Stimulated activated naive B cell treated with anti-CD40 and anti-IgM and Interleukin-4, amounts not matched to agents 10 μg/mL and 1 μg/mL and 100 μg/mL, for 72 hours (primary cell): ENCODE measurements at regions not wholly inside any gene's neighbourhood (a gene's known extent, or its start where the extent isn't known, plus 50 kb on each side); places are given as distances from the start of the nearest gene placed in this dataset.
A peak's percentile ranks its signal among the peaks of the same experiment; 100 is the strongest.

ENCODE experiments used
- ATAC-seq, 2 donors: fragments of 150-1000 bp; cut with Tn5 transposase; replicated peaks; 2 replicates each; pipeline ENCODE4 v1.10.0; 2021; ENCODE audit warnings: moderate library complexity in 1 of 2
- DNase-seq: peaks from one replicate; pipeline ENCODE4 v3.0.0; 2021
- H3K27ac Mint-ChIP-seq: one replicate; pipeline ENCODE4 v1.8.0; 2022; ENCODE audit warnings: mild to moderate bottlenecking, mixed read lengths
- H3K27me3 Mint-ChIP-seq, 2 donors: one replicate each; pipeline ENCODE4 v1.8.0; 2022; ENCODE audit warnings: mixed read lengths in 2 of 2
- H3K36me3 Mint-ChIP-seq, 2 donors: one replicate each; pipeline ENCODE4 v1.8.0; 2022; ENCODE audit warnings: mixed read lengths in 2 of 2, mild to moderate bottlenecking in 1 of 2
- H3K4me1 Mint-ChIP-seq, 2 donors: one replicate each; pipeline ENCODE4 v1.8.0; 2022; ENCODE audit warnings: mixed read lengths in 2 of 2, mild to moderate bottlenecking in 1 of 2
- H3K4me3 Mint-ChIP-seq, 2 donors: one replicate each; pipeline ENCODE4 v1.8.0; 2022; ENCODE audit warnings: mild to moderate bottlenecking in 2 of 2, mixed read lengths in 2 of 2, moderate library complexity in 1 of 2
- H3K9me3 Mint-ChIP-seq, 2 donors: one replicate each; pipeline ENCODE4 v1.8.0; 2022; ENCODE audit warnings: mixed read lengths in 2 of 2, mild to moderate bottlenecking in 1 of 2

DNA sequence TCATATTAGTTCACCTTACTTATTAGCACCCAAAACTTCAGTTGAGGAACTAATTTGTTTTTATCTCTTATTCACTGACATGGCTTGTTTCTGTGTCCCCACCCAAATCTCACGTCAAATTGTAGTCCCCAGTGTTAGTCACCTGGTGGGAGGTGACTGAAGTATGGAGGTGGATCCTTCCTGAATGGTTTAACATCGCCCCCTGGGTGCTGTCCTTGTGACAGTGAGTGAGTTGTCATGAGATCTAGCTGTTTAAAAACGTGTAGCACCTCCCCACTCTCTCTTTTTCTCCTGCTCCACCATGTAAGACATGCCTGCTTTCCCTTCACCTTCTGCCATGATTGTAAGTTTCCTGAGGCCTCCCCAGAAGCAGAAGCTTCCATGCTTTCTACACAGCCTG lies 75.0 kb upstream of the HECTD2 start:
- Mint-ChIP-seq H3K27me3 (peaks cover 3 to 7% of the 10 kb centered on the region in 2 donors), H3K27ac (no peak overlapping the region), H3K9me3 (peaks cover 0 to 2% of the 10 kb centered on the region in 2 donors), H3K4me1 (no peaks in the 10 kb centered on the region), H3K36me3 (no peaks in the 10 kb centered on the region), H3K4me3 (no peak overlapping the region)
- ATAC-seq (no peak), DNase-seq (no peak)

DNA sequence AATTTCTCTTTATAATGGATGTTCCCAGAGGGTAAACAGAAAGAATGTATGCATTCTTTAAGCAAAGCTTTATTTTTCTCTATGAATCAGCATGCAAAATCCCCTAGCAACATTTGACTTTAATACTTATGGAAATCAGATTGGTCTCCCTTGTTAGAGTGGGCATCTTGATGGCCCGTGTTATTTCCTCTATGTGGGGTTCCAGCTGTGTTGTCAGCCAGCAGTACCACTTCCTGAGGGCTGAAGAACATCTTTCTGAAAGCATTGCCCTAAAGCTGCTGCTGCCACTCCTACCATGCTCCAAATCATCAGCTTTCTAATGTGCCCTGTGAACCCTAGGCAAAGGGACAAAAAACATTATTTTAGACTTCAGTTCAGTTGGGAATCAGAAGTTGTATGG lies 70.4 kb upstream of the HECTD2 start:
- peaks cover 0 to 1% of the 10 kb centered on the region in 2 donors for H3K9me3 Mint-ChIP-seq
- DNase-seq (no peak), ATAC-seq (no peak)
- H3K4me1 Mint-ChIP-seq = no peaks in the 10 kb centered on the region
- H3K36me3 Mint-ChIP-seq = no peaks in the 10 kb centered on the region
- H3K27me3 Mint-ChIP-seq = peaks cover 5 to 11% of the 10 kb centered on the region in 2 donors
- H3K4me3 Mint-ChIP-seq = no peak overlapping the region
- no peak overlapping the region for H3K27ac Mint-ChIP-seq

DNA sequence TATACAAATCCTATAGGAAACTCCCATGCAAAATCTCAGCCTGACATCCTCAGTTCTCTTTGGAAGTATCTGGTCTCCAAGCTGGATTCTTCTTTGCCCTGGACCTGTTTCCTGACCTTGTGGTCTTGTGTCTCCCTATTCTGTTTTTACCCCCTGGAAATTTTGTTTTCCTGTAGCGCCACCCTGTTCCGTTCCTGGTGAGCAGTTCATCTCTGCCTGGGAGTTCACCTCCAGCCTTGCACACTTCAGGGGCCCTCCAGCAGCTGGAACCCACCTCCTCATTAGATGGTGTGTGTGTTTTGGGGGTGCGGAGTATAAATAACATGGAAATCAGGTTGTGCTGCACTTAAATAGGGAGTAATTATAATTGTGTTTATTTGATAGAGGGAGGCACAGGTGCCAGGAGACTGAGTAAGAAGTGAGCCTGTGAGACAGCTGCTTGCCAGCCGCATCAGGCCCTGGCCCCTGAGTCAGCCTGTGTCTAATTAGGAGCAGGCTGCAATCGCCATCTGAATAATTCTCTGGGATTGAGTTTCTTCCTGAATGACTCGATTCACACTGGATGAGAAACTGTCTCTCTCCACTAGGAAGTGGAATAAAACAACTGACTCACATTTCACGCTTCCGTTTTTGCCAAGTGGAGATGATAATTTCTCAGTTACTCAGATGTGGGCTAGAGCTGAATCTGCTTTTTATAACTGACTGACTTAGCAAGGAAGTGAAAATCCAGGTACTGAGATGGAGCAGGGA lies 69.4 kb upstream of the HECTD2 start:
- Mint-ChIP-seq H3K9me3 (peaks cover 0 to 1% of the 10 kb centered on the region in 2 donors), H3K27ac (peak overlapping the region; percentile 11), H3K36me3 (no peaks in the 10 kb centered on the region), H3K27me3 (peaks cover 5 to 13% of the 10 kb centered on the region in 2 donors), H3K4me1 (no peaks in the 10 kb centered on the region), H3K4me3 (no peak overlapping the region)
- DNase-seq (no peak), ATAC-seq (no peak)

DNA sequence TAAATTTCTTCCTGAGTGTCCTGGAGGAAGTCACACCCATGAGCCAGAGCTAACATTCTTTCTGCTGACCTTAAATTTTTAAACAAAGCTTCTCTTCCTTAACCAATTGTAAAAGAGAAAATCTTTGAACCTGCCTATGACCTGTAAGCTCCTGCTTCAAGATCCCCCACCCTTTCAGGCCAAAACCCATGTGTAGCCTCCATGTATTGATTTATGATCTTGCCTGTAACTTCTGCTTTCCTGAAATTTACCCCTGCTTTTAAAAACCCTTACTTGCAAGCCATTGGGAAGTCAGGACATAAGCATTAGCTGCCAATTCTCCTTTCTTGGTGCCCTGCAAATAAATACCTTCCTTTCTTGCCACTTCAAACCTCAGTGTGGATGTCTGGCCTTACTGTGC lies 68.5 kb upstream of the HECTD2 start:
- Mint-ChIP-seq H3K9me3 (peaks cover 0 to 1% of the 10 kb centered on the region in 2 donors), H3K4me1 (no peaks in the 10 kb centered on the region), H3K4me3 (no peak overlapping the region), H3K36me3 (no peaks in the 10 kb centered on the region), H3K27me3 (peaks cover 5 to 13% of the 10 kb centered on the region in 2 donors), H3K27ac (no peak overlapping the region)
- ATAC-seq (no peak), DNase-seq (no peak)

DNA sequence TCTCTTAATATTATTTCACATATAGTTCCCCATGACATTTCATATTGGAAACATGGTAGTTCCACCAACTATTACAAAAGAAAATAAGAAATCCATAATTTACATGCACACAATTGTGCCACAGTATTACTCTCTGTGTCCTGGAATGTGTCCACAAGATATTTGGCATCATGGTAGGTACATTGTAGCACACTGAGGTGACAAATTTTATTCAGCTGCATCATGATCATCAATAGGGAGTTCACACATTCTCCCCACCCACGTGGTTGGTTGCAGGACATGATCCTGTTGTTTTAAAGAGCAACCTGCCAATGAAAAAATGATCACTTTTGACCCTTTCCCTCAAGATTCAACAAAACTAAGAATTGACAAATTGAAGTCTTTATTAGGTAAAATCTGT lies 67.1 kb upstream of the HECTD2 start:
- no peaks in the 10 kb centered on the region for H3K4me1 Mint-ChIP-seq
- peaks cover 5 to 13% of the 10 kb centered on the region in 2 donors for H3K27me3 Mint-ChIP-seq
- DNase-seq = no peak
- peaks cover 0 to 1% of the 10 kb centered on the region in 2 donors for H3K9me3 Mint-ChIP-seq
- H3K27ac Mint-ChIP-seq = no peak overlapping the region
- no peak overlapping the region for H3K4me3 Mint-ChIP-seq
- no peaks in the 10 kb centered on the region for H3K36me3 Mint-ChIP-seq
- no peak for ATAC-seq

DNA sequence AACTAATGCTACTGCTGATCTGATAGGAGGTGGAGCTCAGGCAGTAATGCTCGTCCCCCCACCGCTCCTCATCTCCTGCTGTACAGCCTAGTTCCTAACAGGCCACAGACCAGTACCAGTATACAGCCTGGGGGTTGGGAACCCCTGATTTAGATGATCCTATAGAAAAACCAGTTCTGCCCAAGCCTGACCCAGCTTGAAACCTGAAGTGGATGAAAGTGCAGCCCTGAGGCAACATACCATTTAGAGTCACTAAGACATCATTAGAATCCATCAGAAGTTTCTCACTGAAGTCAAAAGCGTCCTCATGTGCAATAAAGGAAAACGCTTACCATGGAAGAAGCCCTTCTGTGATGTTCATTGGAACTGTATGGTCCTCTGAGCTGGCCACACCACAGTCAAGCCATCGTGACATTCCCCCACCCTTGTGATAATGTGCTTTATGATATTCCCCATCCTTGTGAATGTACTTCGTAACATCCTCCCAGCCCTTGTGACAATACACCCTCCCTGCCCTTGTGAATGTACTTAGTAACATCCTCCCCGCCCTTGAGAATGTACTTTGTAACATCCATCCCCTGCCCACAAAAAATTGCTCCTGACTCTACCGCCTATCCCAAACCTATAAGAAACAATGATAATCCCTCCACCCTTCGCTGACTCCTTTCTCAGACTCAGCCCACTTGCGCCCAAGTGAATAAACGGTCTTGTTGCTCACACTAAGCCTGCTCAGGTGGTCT lies 65.9 kb upstream of the HECTD2 start:
- Mint-ChIP-seq H3K27ac (no peak overlapping the region), H3K36me3 (no peaks in the 10 kb centered on the region), H3K9me3 (peaks cover 0 to 1% of the 10 kb centered on the region in 2 donors), H3K4me3 (no peak overlapping the region), H3K27me3 (peaks cover 5 to 13% of the 10 kb centered on the region in 2 donors), H3K4me1 (no peaks in the 10 kb centered on the region)
- ATAC-seq = no peak
- no peak for DNase-seq

DNA sequence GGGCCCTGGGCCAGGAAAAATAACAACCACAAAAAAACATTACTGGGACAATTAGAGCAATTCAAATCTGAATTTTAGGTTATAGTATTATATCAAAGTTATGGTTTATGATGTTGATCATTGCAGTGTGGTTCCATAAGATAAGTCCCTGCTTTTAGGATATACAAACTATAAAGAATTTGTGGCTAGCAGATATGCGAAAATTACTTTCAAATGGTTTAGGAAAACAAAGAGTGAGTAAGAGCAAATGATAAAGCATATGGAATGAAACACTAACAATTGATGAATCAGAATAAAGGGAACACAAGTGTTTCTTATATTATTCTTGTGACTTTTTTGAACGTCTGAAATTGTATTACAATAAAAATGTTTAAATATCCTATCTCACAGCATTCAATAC lies 64.4 kb upstream of the HECTD2 start:
- Mint-ChIP-seq H3K4me3 (no peak overlapping the region), H3K27ac (no peak overlapping the region), H3K4me1 (no peaks in the 10 kb centered on the region), H3K27me3 (peaks cover 2 to 7% of the 10 kb centered on the region in 2 donors), H3K36me3 (no peaks in the 10 kb centered on the region), H3K9me3 (peaks cover 0 to 1% of the 10 kb centered on the region in 2 donors)
- no peak for DNase-seq
- no peak for ATAC-seq

DNA sequence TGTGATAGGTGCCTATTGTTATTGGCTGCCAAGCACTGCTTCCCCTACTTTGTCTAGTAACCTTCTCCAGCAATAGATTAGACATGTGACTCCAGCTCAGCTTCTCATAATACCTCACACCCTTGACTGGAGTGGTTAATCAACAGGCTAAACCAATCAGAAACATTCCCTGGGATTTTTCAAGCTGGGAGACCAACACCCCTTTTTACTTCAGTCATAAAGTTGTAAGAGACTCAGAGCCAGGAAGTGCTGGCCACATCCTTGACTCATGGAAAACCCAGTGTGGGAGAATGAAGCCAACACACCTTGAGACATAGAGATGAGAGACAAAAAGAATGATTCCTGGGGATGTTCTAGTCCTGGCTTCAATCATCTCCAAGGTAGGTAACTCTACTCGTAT lies 62.6 kb upstream of the HECTD2 start:
- Mint-ChIP-seq H3K4me1 (no peaks in the 10 kb centered on the region), H3K36me3 (no peaks in the 10 kb centered on the region), H3K27ac (no peak overlapping the region), H3K9me3 (peaks cover 0 to 1% of the 10 kb centered on the region in 2 donors), H3K27me3 (peaks cover 0 to 5% of the 10 kb centered on the region in 2 donors), H3K4me3 (no peak overlapping the region)
- no peak for ATAC-seq
- no peak for DNase-seq

DNA sequence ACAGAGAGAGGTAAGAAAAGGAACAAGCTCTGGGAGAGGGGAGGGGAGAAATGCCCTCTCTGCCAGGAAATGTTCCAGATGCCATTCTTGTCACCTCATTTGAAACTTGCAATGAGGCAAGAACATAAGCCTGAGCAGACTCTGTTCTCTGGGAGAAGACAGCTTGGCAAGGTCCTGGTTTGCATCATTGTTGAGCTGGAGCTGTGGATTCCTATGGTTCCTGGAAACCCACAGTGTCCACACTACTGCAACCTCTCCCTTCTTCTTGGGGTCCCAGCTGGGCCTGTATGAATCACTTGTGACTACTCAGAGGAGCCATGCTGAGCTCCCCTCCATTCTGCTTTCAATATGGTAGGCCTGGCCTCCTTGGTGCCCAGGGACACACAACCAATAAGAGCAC lies 60.8 kb upstream of the HECTD2 start:
- peaks cover 0 to 3% of the 10 kb centered on the region in 2 donors for H3K36me3 Mint-ChIP-seq
- peaks cover 5 to 8% of the 10 kb centered on the region in 2 donors for H3K9me3 Mint-ChIP-seq
- peaks cover 7 to 11% of the 10 kb centered on the region in 2 donors for H3K27me3 Mint-ChIP-seq
- DNase-seq (no peak), ATAC-seq (no peak)
- H3K4me1 Mint-ChIP-seq = no peaks in the 10 kb centered on the region
- H3K27ac Mint-ChIP-seq = no peak overlapping the region
- H3K4me3 Mint-ChIP-seq = no peak overlapping the region

DNA sequence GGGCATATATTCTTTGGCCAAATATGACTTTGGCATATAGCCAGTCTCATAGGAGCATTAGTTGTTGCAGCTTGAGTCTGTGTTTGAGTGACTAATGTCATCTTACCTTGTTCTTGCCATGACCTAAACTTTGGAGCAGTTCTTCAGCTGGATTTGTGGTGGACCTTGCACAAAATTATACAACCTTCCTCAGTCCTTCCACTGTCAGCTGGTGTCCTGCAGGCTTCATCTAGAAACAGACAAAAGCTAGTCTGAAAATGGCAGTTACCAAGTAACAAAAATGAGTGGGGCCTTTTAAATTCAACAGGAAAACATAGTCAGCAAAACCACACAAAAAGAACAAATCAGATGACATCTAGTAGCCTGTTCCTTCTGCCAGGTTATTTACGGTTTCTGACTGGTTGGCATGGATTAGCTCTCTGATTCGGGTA lies 59.5 kb upstream of the HECTD2 start:
- peaks cover 0 to 3% of the 10 kb centered on the region in 2 donors for H3K36me3 Mint-ChIP-seq
- H3K27me3 Mint-ChIP-seq = peaks cover 9 to 11% of the 10 kb centered on the region in 2 donors
- H3K4me3 Mint-ChIP-seq = no peak overlapping the region
- H3K27ac Mint-ChIP-seq = no peak overlapping the region
- H3K4me1 Mint-ChIP-seq = no peaks in the 10 kb centered on the region
- ATAC-seq (no peak), DNase-seq (no peak)
- H3K9me3 Mint-ChIP-seq = peaks cover 4 to 8% of the 10 kb centered on the region in 2 donors

DNA sequence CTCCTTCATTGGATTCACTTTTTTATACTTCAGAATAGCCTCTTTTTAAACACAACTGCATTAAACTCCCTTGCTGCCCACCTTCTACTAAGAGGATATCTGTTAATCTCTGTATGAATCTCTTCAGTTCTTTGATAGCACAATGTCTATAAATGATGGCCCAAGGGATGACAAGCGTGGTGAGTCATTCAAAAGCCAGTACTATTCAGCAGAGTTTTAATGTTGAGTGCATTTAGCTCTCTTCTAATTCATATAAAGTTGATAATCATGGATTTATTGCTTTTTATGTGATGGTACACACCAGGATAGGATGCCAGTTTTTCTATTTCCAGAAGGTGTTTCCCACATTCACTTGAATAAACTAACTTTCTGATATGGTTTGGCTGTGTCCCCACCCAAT lies 57.4 kb upstream of the HECTD2 start:
- ATAC-seq = no peak
- no peak overlapping the region for H3K4me3 Mint-ChIP-seq
- peaks cover 4 to 8% of the 10 kb centered on the region in 2 donors for H3K9me3 Mint-ChIP-seq
- H3K27ac Mint-ChIP-seq = no peak overlapping the region
- peaks cover 0 to 3% of the 10 kb centered on the region in 2 donors for H3K36me3 Mint-ChIP-seq
- peaks cover 18 to 27% of the 10 kb centered on the region in 2 donors for H3K27me3 Mint-ChIP-seq
- DNase-seq = no peak
- no peaks in the 10 kb centered on the region for H3K4me1 Mint-ChIP-seq

DNA sequence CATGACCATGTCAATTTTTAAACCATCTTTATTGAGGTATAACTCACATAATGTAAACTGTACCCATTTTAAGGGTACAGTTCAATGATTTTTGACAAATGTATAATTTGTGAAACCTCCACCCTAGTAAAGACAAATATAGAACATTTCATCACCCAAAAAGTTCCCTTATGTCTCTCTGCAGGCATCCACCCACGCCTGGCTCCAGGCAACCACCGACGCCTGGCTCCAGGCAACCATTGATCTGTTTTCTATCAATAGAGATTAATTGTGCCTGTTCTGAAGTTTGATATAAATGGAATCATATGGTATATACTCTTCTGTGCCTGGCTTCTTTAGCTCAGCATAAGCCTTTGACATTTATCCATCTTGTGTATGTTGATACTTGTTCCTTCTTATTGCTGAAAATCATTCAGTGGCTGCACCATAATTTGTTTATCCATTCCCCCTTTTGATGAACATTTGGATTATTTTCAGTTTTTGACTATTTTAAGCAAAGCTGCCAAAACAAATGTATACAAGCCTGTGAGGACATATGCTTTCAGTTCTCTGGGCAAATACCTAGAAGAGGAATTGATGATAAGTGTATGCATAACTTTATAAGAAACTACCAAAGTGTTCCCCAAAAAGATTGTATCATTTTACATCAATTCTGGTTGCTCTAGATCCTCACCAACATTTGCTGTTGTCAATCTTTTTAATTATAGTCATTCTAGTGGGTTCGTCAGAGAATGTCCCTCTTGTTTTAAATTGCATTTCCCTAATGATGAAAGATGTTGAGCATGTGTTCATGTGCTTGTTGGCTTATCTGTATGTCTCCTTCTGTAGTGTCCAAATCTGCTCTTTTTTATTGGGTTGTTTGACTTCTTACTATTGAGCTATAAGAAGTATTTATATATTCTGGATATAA lies 55.7 kb upstream of the HECTD2 start:
- H3K4me3 Mint-ChIP-seq = no peak overlapping the region
- H3K27ac Mint-ChIP-seq = no peak overlapping the region
- H3K27me3 Mint-ChIP-seq = peaks cover 20 to 27% of the 10 kb centered on the region in 2 donors
- H3K9me3 Mint-ChIP-seq = peaks cover 4 to 8% of the 10 kb centered on the region in 2 donors
- peaks cover 0 to 3% of the 10 kb centered on the region in 2 donors for H3K36me3 Mint-ChIP-seq
- DNase-seq (no peak), ATAC-seq (no peak)
- H3K4me1 Mint-ChIP-seq = no peaks in the 10 kb centered on the region

DNA sequence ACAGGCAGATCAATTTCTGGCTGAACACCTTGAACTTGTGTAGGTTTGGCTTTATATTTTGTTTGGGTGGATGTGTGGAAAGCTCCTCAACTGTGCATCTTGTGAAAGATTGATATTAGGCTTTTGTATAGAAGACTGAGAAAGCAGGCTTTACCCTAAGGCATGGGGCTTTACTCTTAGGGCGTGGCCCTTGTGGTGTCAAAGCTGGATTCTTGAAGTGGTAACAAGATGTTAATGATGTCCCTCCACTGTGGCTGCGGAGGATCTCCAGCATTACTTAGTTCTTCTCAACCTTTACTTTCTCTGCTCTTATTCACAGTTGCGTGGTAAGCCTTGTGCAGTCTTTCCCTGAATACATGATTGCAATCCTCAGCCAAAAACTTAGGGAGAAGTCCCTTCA lies 54.1 kb upstream of the HECTD2 start:
- DNase-seq (no peak), ATAC-seq (no peak)
- Mint-ChIP-seq H3K4me1 (no peaks in the 10 kb centered on the region), H3K4me3 (no peak overlapping the region), H3K27me3 (peaks cover 29 to 36% of the 10 kb centered on the region in 2 donors), H3K36me3 (peaks cover 0 to 3% of the 10 kb centered on the region in 2 donors), H3K9me3 (peaks cover 4 to 8% of the 10 kb centered on the region in 2 donors), H3K27ac (no peak overlapping the region)

DNA sequence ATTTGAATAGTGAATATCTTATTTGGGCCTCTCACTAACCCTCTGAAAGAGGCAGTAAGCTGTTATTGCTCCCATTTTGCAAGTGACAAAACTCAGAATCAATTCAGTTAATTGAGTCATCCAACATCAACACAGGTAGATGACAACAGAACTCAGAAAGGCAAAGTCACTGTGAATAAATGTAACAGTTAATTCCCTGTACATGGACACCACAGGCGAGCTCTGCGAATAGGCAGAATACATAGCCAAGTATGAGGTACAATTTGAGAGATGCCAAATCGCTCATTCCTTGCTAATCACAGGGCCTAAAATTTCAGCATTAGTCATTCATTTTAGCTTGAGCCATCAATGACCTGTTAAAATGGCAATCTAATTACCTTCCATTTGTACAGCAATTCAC lies 52.6 kb upstream of the HECTD2 start:
- H3K4me1 Mint-ChIP-seq = no peaks in the 10 kb centered on the region
- H3K27ac Mint-ChIP-seq = no peak overlapping the region
- peaks cover 8 to 9% of the 10 kb centered on the region in 2 donors for H3K9me3 Mint-ChIP-seq
- H3K36me3 Mint-ChIP-seq = peaks cover 0 to 6% of the 10 kb centered on the region in 2 donors
- ATAC-seq = no peak
- no peak overlapping the region for H3K4me3 Mint-ChIP-seq
- no peak for DNase-seq
- H3K27me3 Mint-ChIP-seq = peaks cover 44 to 51% of the 10 kb centered on the region in 2 donors
